COLO668 (cell line): ENCODE measurements at regions not wholly inside any gene's neighbourhood (a gene's known extent, or its start where the extent isn't known, plus 50 kb on each side); places are given as distances from the start of the nearest gene placed in this dataset.
"Not testable (repeated sequence)": the region's sequence is repeated elsewhere in the genome, so short reads cannot be mapped to it uniquely, and the experiment has no call there.

Experiments used
- DNase-seq: peaks from one replicate; lab custom pipeline; 2025; ENCODE audit not compliant: unreplicated experiment; lab: John Stamatoyannopoulos, UW

DNA sequence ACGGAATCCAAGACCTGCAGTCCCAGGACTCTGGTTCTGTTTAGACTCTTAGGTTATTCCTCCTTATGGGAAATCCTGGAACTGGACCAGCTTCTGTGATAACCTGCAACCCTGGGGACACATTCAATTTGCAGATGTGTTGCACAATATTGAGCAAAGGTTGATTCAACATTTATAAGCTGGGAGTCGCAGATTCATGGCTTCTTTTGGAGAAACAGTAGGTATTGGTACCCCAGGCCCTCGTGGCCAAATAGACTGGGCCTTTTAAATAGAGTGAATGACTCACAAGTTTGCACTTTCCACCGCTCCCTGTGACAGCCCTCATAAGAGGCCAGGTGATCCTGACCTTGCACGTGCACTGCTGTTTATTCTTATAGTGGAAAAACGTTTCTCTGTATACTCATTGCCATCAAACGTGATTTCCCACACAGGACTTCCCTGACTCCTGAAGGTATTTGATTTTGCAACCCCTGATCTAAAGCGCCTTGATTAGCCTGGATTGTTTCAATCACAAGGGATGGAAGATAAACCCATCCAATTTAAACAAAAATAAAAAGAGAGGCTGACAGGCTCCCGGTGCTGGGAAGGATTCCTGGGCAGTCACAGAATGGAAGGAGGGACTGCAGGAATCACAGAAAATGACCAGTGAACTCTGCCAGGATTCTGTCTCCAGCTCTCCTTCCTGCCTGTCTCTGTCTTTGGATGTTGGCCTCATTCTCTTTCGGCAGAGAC is 98.0 kb downstream of the VCPKMT start:
- peak; percentile 32 for DNase-seq

DNA sequence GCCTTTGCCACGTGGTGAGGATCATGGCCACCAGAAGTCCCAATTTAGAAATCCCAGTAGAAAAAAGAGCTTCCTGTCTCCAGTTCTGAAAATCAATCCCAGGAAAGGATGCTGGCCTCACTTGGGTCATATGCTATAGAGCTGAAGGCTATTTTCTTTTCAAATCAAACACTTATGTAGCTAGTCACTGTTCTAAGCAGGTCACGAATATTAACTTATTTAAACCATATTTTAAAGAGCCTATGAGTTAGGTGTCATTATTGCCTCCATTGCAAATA is 97.5 kb downstream of the VCPKMT start:
- DNase-seq: no peak

DNA sequence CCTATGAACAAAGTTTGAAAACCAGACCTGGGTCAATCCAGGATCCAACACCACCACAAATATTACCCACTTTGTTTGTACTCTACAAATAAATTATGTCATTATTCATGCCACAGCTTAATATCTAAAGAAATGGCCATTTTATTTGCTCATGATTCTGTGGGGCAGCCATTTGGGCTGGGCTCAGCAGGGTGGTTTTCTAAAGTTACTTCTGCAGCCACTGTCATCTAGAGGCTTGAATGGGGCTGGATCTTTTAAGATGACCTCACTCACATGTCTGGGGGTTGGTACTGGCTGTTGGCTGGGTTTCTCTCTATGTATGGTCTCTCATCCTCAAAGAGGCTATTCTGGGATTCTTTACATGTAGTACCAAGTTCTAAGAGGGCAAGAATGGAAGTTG is 96.2 kb downstream of the VCPKMT start:
- no peak for DNase-seq

- no peak for DNase-seq
Measured at GRCh38 chr14:50020799-50021198, 95.6 kb downstream of the VCPKMT start.

GRCh38 chr14:50021261-50022031 is 94.9 kb downstream of the VCPKMT start:
- DNase-seq: no peak

- DNase-seq: no peak
Measured at GRCh38 chr14:50022661-50023060, 93.7 kb downstream of the VCPKMT start.

DNA sequence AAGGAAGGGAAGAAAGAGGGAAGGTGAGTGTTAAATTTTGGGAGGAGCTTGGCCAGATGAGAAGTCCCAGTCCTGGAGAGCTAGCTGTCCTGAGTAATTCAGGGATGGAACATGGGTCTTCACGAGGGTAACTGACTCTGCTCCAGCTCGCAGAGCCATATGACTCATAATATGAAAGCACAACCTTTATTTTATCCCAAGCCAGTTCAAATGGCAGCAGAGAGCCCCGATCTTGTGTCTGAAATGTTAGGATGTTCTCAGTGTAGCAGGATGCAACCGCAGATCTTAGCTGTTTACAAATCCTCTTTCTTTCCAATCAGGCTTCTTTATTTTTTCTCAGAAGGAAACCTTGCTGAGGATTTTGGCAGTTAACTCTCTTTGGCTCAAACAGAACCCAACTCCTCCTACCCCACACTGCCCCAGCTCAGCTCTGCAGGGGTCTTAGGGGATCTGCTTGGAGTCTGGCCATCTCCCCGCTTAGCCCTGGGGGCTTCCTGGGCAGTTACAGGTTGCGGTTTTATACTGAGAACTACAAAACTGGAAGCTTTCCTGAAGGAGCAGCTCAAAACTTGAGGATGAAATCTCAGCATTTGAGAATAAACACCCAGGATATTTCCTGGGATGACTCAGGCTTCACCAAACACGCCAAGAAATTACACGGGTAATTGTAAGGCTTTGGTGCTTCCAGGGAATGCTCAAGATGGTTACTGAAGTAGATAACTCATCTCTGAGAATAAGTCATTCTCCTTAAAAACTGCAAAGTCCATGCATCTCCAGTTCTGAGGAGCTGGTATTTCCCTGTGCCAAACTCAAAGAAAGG is 92.5 kb downstream of the VCPKMT start:
- no peak for DNase-seq

GRCh38 chr14:50025073-50025472 is 91.3 kb downstream of the VCPKMT start:
- DNase-seq: no peak

DNA sequence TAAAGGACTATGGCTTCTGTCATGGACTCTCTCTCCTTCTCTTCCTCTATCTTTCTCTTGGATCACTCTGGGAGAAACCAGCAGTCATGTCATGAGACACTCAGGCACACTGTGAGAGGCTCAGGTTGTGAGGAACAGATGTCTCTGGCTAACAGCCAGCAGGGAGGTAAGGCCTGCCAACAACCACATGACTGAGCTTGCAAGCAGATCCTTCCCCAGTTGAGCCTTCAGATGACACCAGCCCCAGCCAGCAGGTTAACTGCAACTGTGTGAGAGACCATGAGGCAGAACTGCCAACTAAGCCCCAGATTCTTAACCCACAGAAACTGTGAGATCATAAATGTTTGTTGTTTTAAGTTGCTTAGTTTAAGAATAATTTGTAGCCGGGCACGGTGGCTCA is 90.6 kb downstream of the VCPKMT start:
- peak; percentile 17 for DNase-seq

DNA sequence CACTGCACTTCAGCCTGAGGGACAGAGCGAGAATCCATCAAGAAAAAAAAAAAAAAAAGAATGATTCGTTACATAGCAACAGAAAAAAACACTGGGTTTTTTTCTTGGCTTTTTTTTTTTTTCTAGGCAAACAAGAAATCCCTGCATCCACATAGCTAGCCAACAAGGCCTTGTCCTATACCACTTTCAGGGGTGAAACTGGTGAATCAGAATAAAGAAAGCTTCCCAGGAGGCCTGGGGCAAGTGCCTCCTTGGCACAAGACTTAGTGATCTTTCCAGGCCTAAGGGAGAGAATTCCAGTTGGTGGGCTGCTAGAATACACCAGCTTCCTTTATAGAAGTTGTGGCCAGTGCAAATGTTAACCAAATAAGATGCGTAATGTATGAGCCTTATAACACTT is 90.0 kb downstream of the VCPKMT start:
- no peak for DNase-seq

DNA sequence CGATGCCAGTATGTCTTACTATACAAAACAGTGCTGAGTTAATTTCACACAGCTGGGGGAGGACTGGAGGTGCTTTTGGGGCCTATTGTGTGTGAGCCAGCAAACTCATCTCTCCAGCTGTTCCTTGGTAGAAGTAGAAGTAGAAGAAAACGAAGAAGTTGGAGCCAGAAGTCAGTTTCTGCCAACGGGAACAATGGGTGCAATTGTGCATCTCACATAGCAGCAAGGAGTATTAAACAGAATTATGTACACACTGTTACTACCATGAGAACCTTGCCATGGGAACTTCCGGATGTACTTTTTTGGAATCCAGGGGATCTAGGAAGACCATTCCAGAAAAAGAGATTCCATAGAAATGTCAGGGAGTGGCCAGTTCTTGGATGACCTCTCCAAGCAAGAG is 88.6 kb downstream of the VCPKMT start:
- DNase-seq: no peak

- no peak for DNase-seq
Measured at GRCh38 chr14:50028458-50028857, 87.9 kb downstream of the VCPKMT start.

- no peak for DNase-seq
Measured at GRCh38 chr14:50030036-50030435, 86.3 kb downstream of the VCPKMT start.

GRCh38 chr14:50030911-50031310 is 85.5 kb downstream of the VCPKMT start:
- not testable (repeated sequence) for DNase-seq

DNA sequence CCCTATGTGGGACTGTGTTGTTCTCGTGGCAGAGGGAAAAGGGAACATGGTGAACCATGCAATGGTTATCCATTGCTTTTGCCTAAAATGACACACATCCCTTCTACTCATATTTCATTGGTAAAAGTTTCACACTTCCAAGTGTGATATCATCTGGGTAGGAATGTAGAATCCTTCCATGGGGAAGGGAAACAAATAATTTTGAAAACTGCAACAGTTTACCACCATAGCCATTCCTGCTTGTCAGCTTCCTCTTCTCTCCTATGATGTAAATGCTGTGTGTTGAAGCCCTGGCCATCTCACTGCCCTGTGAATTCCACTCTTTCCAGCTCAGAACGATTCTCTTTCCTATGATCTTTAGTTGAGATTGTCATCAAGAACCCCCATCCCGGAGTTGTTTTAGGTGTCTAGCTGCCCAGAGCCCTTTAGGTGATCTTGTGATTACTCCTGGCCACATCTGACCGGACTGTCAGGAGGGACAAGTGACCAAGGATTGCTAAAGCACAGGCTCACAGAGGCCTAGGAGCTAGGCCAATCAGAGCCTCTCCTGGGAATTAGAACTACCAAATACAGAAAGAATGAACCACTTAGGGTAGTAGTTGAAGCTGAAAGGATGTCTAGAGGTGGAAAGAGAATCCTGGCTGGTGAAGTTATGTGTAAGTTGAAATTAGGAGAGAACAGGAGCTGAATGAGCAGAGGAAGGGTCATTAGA is 84.6 kb downstream of the VCPKMT start:
- no peak for DNase-seq

DNA sequence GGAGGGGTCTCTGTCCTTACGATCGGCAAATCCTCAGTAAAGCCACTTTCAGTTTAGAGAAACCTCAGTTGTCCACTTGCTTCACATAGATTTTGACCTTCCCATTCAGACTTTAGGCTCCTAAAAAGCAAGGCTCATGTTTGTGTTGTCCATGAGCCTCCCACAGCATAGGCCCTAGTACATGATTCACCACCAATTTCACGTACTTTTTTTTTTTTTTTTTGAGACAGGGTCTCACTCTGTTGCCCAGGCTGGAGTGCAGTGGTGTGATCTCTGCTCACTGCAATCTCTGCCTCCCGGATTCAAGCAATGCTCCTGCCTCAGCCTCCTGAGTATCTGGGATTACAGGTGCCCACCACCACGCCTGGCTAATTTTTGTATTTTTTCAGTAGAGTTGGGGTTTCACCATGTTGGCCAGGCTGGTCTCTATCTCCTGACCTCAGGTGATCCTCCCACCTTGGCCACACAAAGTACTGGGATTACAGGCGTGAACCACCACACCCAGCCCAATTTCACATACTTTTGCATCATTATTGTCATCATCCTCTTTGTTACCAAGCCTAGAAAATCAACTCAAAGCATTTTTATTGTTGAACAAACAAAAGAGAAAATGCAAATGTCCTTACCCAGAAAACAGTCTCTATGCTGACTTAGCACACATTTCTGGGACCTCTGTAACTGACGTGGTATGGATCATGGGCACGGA is 83.8 kb downstream of the VCPKMT start:
- not testable (repeated sequence) for DNase-seq

- no peak for DNase-seq
Measured at GRCh38 chr14:50035214-50035613, 81.2 kb downstream of the VCPKMT start.

- no peak for DNase-seq
Measured at GRCh38 chr14:50036211-50036610, 80.2 kb downstream of the VCPKMT start.

GRCh38 chr14:50036637-50037036 is 79.7 kb downstream of the VCPKMT start:
- no peak for DNase-seq

- DNase-seq: no peak
Measured at GRCh38 chr14:50037240-50037639, 79.1 kb downstream of the VCPKMT start.

DNA sequence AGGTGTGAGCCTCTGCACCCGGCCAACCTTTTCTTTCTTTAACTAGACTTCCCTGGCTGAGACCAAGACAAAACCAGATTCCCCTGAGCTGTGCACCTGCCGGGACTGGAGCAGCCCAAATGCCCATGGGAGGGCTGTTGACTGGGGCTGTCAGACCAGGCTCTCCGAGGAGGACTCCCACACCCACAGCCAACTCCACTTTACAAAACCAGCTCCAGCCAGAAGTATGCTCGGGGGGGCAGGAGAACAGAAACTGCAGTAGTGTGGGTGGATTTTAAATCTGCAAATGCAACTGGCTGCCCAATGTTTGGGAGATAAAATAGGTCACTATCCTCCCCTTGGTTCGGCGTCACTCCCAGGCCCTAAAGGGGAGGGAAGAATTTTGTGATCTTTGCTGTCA is 78.5 kb downstream of the VCPKMT start:
- DNase-seq: no peak
